ENCODE measurements at regions not wholly inside any gene's neighbourhood (a gene's known extent, or its start where the extent isn't known, plus 50 kb on each side); places are given as distances from the start of the nearest gene placed in this dataset.

- Histone ChIP-seq H3K9ac (ENCODE audit: low read length) (no peak overlapping the region), H3F3A (ENCODE audit: insufficient read depth) (no peaks in the 10 kb centered on the region), H3K9me3 (ENCODE audit: insufficient read depth, low read length) (no peaks in the 10 kb centered on the region), H2AFZ (ENCODE audit: low read depth, low read length, severe bottlenecking) (no peak overlapping the region), H3K27ac (ENCODE audit: low read depth, low read length) (no peak overlapping the region), H3K79me2 (ENCODE audit: insufficient read depth, low read length) (no peaks in the 10 kb centered on the region), H3K4me2 (ENCODE audit: low read depth, low read length, poor library complexity, severe bottlenecking) (no peak overlapping the region), H4K20me1 (ENCODE audit: low read depth, low read length) (no peaks in the 10 kb centered on the region), H3K27me3 (ENCODE audit: low read length) (no peaks in the 10 kb centered on the region), H3K4me3 (ENCODE audit: insufficient read depth, low read length, poor library complexity, severe bottlenecking) (no peak overlapping the region), H3K9me2 (replicated peaks; ENCODE audit: insufficient read depth, low read length) (no peaks in the 10 kb centered on the region), H3K36me3 (ENCODE audit: low read length) (no peaks in the 10 kb centered on the region)
- no peak for TF ChIP-seq EZH2phosphoT487 (conservative IDR thresholded peaks at IDR 0.05; ENCODE audit: low read length)
- TF ChIP-seq, protein P1, sequence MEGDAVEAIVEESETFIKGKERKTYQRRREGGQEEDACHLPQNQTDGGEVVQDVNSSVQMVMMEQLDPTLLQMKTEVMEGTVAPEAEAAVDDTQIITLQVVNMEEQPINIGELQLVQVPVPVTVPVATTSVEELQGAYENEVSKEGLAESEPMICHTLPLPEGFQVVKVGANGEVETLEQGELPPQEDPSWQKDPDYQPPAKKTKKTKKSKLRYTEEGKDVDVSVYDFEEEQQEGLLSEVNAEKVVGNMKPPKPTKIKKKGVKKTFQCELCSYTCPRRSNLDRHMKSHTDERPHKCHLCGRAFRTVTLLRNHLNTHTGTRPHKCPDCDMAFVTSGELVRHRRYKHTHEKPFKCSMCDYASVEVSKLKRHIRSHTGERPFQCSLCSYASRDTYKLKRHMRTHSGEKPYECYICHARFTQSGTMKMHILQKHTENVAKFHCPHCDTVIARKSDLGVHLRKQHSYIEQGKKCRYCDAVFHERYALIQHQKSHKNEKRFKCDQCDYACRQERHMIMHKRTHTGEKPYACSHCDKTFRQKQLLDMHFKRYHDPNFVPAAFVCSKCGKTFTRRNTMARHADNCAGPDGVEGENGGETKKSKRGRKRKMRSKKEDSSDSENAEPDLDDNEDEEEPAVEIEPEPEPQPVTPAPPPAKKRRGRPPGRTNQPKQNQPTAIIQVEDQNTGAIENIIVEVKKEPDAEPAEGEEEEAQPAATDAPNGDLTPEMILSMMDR (IDR thresholded peaks at IDR 0.05; ENCODE audit: insufficient read depth, low read length, poor library complexity, severe bottlenecking) = no peak
Measured at GRCh38 chr7:156261581-156261980, 379.0 kb upstream of the RNF32 start.

DNA sequence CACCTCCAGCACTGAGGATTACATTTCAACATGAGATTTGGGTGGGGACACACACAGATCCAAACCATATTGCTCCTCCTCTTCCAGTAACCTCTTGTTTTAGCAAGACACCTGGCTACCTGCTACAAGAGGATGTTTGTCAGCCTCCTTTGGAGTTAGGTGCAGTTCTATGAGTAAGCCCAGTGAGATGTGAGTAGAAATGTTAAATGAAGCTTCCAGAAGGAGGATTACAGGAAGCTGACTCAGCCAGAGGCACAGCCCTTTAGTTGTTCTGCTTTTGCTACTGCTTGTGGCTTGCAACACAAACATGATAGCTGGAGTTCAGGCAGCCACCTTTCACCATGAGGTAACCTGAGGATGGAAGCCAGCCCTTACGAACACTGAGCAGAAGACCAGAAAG lies 382.7 kb upstream of the RNF32 start:
- no peak for TF ChIP-seq EZH2phosphoT487 (conservative IDR thresholded peaks at IDR 0.05; ENCODE audit: low read length)
- TF ChIP-seq, protein P1 (IDR thresholded peaks at IDR 0.05; ENCODE audit: insufficient read depth, low read length, poor library complexity, severe bottlenecking) = no peak
- H2AFZ ChIP-seq (ENCODE audit: low read depth, low read length, severe bottlenecking) = no peak overlapping the region
- H3K9me2 ChIP-seq (replicated peaks; ENCODE audit: insufficient read depth, low read length) = no peaks in the 10 kb centered on the region
- H3K79me2 ChIP-seq (ENCODE audit: insufficient read depth, low read length) = no peaks in the 10 kb centered on the region
- no peaks in the 10 kb centered on the region for H3F3A ChIP-seq (ENCODE audit: insufficient read depth)
- H3K4me3 ChIP-seq (ENCODE audit: insufficient read depth, low read length, poor library complexity, severe bottlenecking) = no peak overlapping the region
- H3K27me3 ChIP-seq (ENCODE audit: low read length) = no peaks in the 10 kb centered on the region
- H3K27ac ChIP-seq (ENCODE audit: low read depth, low read length) = no peak overlapping the region
- no peak overlapping the region for H3K4me2 ChIP-seq (ENCODE audit: low read depth, low read length, poor library complexity, severe bottlenecking)
- no peak overlapping the region for H3K9ac ChIP-seq (ENCODE audit: low read length)
- H4K20me1 ChIP-seq (ENCODE audit: low read depth, low read length) = no peaks in the 10 kb centered on the region
- H3K36me3 ChIP-seq (ENCODE audit: low read length) = no peaks in the 10 kb centered on the region
- H3K9me3 ChIP-seq (ENCODE audit: insufficient read depth, low read length) = no peaks in the 10 kb centered on the region

GRCh38 chr7:156255635-156256034 lies 384.9 kb upstream of the RNF32 start:
- TF ChIP-seq, protein P1 (IDR thresholded peaks at IDR 0.05; ENCODE audit: insufficient read depth, low read length, poor library complexity, severe bottlenecking) = no peak
- no peak for TF ChIP-seq EZH2phosphoT487 (conservative IDR thresholded peaks at IDR 0.05; ENCODE audit: low read length)

More at GRCh38 chr7:156255635-156256034, 384.9 kb upstream of the RNF32 start:
- no peaks in the 10 kb centered on the region for H3K9me3 ChIP-seq (ENCODE audit: insufficient read depth, low read length)
- H3K4me2 ChIP-seq (ENCODE audit: low read depth, low read length, poor library complexity, severe bottlenecking) = no peak overlapping the region
- no peaks in the 10 kb centered on the region for H3K9me2 ChIP-seq (replicated peaks; ENCODE audit: insufficient read depth, low read length)
- H3K9ac ChIP-seq (ENCODE audit: low read length) = no peak overlapping the region
- H3K79me2 ChIP-seq (ENCODE audit: insufficient read depth, low read length) = no peaks in the 10 kb centered on the region
- no peaks in the 10 kb centered on the region for H3K36me3 ChIP-seq (ENCODE audit: low read length)
- no peaks in the 10 kb centered on the region for H4K20me1 ChIP-seq (ENCODE audit: low read depth, low read length)
- no peaks in the 10 kb centered on the region for H3K27me3 ChIP-seq (ENCODE audit: low read length)
- no peak overlapping the region for H2AFZ ChIP-seq (ENCODE audit: low read depth, low read length, severe bottlenecking)
- no peaks in the 10 kb centered on the region for H3F3A ChIP-seq (ENCODE audit: insufficient read depth)
- H3K27ac ChIP-seq (ENCODE audit: low read depth, low read length) = no peak overlapping the region
- H3K4me3 ChIP-seq (ENCODE audit: insufficient read depth, low read length, poor library complexity, severe bottlenecking) = no peak overlapping the region
